ENCODE measurements at regions not wholly inside any gene's neighbourhood (a gene's known extent, or its start where the extent isn't known, plus 50 kb on each side); places are given as distances from the start of the nearest gene placed in this dataset.

DNA sequence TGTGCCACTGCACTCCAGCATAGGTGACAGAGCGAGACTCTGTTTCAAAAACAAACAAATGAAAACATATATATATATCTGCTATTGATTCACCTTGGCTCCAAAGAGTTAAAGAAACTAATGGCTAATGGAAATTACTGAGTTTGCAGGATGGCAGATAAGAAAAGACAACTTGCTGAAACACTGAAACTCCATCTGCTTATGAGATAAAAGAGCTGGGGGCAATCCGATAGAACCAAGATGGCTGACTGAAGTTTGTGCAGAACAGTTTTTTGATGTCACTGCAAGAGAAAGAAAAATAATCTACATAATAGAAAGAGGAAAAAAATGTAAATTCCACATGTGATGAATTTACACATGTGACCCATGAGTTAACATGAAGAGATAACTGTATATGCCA is 88.2 kb downstream of the LRATD1 start:
- no peak for DNase-seq
- 82 to 92% methylated on average over 2 of the region's 2 CpGs for WGBS, 2 donors
- Histone ChIP-seq H3K4me1 (ENCODE audit: control insufficient read depth in 5 of 5, insufficient read depth in 5 of 5, low read length in 5 of 5) (no peaks in the 10 kb centered on the region), H3K9me3 (ENCODE audit: control insufficient read depth in 4 of 4, insufficient read depth in 3 of 4, low read length in 3 of 4) (no peaks in the 10 kb centered on the region), H3K4me3 (no peak overlapping the region), H3K27ac (ENCODE audit: low read depth in 1 of 2, low read length in 1 of 2) (no peak overlapping the region), H3K36me3 (ENCODE audit: control insufficient read depth in 4 of 4, insufficient read depth in 4 of 4, low read length in 4 of 4) (no peaks in the 10 kb centered on the region), H3K9ac (ENCODE audit: insufficient read depth in 1 of 2, low read length in 2 of 2) (no peak overlapping the region), H3K27me3 (ENCODE audit: control insufficient read depth in 3 of 3, insufficient read depth in 3 of 3, low read length in 2 of 3) (no peaks in the 10 kb centered on the region)
- no peak for TF ChIP-seq CTCF (IDR thresholded peaks at IDR 0.05; ENCODE audit: control extremely low read depth, extremely low read depth)
- no peak for ATAC-seq (ENCODE audit: insufficient read depth, low FRiP score)

DNA sequence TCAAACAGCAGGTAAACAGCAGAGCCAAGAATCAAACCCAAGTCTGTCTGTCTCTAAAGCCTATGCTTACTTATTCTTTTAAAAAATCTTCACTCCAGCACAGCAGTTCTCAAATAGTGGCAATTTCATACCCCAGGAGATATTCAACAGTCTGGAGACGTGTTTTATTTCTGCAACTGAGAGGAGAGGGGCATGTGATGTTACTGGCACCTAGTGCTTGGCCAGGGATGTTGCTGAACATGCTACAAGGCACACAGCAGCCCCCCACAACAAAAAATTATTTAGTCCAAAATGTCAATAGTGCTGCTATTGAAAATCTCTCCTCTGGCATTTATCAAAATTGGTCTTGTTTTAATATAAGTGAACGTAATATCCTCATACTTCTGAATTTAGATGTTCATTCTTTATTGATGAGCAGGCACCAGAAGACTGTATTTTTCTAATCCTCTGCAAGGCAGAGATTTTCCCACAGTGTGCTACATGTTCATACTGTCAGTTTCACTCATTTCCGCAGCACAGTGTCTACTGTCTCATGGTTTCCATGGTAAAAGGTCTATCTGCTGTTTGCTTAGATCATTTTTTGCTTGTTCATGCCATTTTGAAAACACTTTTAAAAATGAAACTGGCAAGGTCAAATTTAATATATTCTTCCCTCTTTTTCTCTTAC is 90.5 kb downstream of the LRATD1 start:
- WGBS, 2 donors, result 55 to 63% methylated on average over 3 of the region's 3 CpGs
- TF ChIP-seq CTCF (IDR thresholded peaks at IDR 0.05; ENCODE audit: control extremely low read depth, extremely low read depth), result no peak
- DNase-seq, result no peak
- Histone ChIP-seq H3K27ac (ENCODE audit: low read depth in 1 of 2, low read length in 1 of 2) (no peak overlapping the region), H3K4me3 (no peak overlapping the region), H3K4me1 (ENCODE audit: control insufficient read depth in 5 of 5, insufficient read depth in 5 of 5, low read length in 5 of 5) (no peaks in the 10 kb centered on the region), H3K36me3 (ENCODE audit: control insufficient read depth in 4 of 4, insufficient read depth in 4 of 4, low read length in 4 of 4) (no peaks in the 10 kb centered on the region), H3K9me3 (ENCODE audit: control insufficient read depth in 4 of 4, insufficient read depth in 3 of 4, low read length in 3 of 4) (no peaks in the 10 kb centered on the region), H3K9ac (ENCODE audit: insufficient read depth in 1 of 2, low read length in 2 of 2) (no peak overlapping the region), H3K27me3 (ENCODE audit: control insufficient read depth in 3 of 3, insufficient read depth in 3 of 3, low read length in 2 of 3) (no peaks in the 10 kb centered on the region)
- no peak for ATAC-seq (ENCODE audit: insufficient read depth, low FRiP score)

GRCh38 chr2:14723684-14724083 is 91.2 kb downstream of the LRATD1 start:
- Histone ChIP-seq H3K9ac (ENCODE audit: insufficient read depth in 1 of 2, low read length in 2 of 2) (no peak overlapping the region), H3K9me3 (ENCODE audit: control insufficient read depth in 4 of 4, insufficient read depth in 3 of 4, low read length in 3 of 4) (no peaks in the 10 kb centered on the region), H3K36me3 (ENCODE audit: control insufficient read depth in 4 of 4, insufficient read depth in 4 of 4, low read length in 4 of 4) (no peaks in the 10 kb centered on the region), H3K27ac (ENCODE audit: low read depth in 1 of 2, low read length in 1 of 2) (no peak overlapping the region), H3K4me1 (ENCODE audit: control insufficient read depth in 5 of 5, insufficient read depth in 5 of 5, low read length in 5 of 5) (no peaks in the 10 kb centered on the region), H3K27me3 (ENCODE audit: control insufficient read depth in 3 of 3, insufficient read depth in 3 of 3, low read length in 2 of 3) (no peaks in the 10 kb centered on the region), H3K4me3 (no peak overlapping the region)
- DNase-seq (no peak), ATAC-seq (ENCODE audit: insufficient read depth, low FRiP score) (no peak)
- no peak for TF ChIP-seq CTCF (IDR thresholded peaks at IDR 0.05; ENCODE audit: control extremely low read depth, extremely low read depth)
- WGBS, 2 donors, result 75 to 77% methylated on average over 5 of the region's 5 CpGs

DNA sequence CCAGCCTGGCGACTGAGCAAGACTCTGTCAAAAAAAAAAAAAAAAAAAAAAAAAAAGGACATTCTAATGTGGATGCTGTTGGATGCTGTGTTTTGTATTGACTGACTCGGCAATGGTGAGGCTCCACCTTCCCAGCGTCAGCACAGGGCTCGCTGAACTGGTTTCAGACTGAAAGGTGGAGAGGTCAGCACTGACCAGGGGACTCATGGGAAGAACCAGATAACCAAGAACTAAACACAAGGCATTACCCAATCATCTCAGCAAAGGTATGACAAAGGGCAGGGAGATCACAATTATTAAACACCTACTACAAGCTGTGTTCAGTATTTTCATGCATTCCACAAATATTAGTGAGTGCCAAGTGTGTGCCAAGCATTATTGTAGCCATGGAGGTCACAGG is 103.2 kb downstream of the LRATD1 start:
- Histone ChIP-seq H3K36me3 (ENCODE audit: control insufficient read depth in 4 of 4, insufficient read depth in 4 of 4, low read length in 4 of 4) (no peaks in the 10 kb centered on the region), H3K4me3 (no peak overlapping the region), H3K27me3 (ENCODE audit: control insufficient read depth in 3 of 3, insufficient read depth in 3 of 3, low read length in 2 of 3) (no peaks in the 10 kb centered on the region), H3K9me3 (ENCODE audit: control insufficient read depth in 4 of 4, insufficient read depth in 3 of 4, low read length in 3 of 4) (peaks cover 0 to 4% (median 0%) of the 10 kb centered on the region in 4 donors), H3K27ac (ENCODE audit: low read depth in 1 of 2, low read length in 1 of 2) (no peak overlapping the region), H3K9ac (ENCODE audit: insufficient read depth in 1 of 2, low read length in 2 of 2) (no peak overlapping the region), H3K4me1 (ENCODE audit: control insufficient read depth in 5 of 5, insufficient read depth in 5 of 5, low read length in 5 of 5) (peaks cover 0 to 21% (median 0%) of the 10 kb centered on the region in 5 donors)
- TF ChIP-seq CTCF (IDR thresholded peaks at IDR 0.05; ENCODE audit: control extremely low read depth, extremely low read depth), result no peak
- WGBS, 2 donors, result 81 to 90% methylated on average over 4 of the region's 4 CpGs
- ATAC-seq (ENCODE audit: insufficient read depth, low FRiP score) (no peak), DNase-seq (no peak)

Measured in lung (tissue), 11 donors.